ES-I3 (cell line): ENCODE measurements at regions not wholly inside any gene's neighbourhood (a gene's known extent, or its start where the extent isn't known, plus 50 kb on each side); places are given as distances from the start of the nearest gene placed in this dataset.

Experiments used
- H3K36me3 ChIP-seq: 2 replicates; pipeline ENCODE4 v1.6.1; 2013; ENCODE audit warnings: mild to moderate bottlenecking, low read length, control low read depth, moderate library complexity; ENCODE audit not compliant: insufficient read depth
- H3K4me1 ChIP-seq: 2 replicates; pipeline ENCODE4 v1.6.1; 2013; ENCODE audit warnings: mild to moderate bottlenecking, control low read depth, low read length; ENCODE audit not compliant: insufficient read depth
- H3K9ac ChIP-seq: 2 replicates; pipeline ENCODE4 v1.6.1; 2013; ENCODE audit warnings: low read depth, mild to moderate bottlenecking, low read length, moderate library complexity
- H3K9me3 ChIP-seq: 2 replicates; pipeline ENCODE4 v1.6.1; 2013; ENCODE audit warnings: mild to moderate bottlenecking, low read length, moderate library complexity; ENCODE audit not compliant: control insufficient read depth, insufficient read depth

DNA sequence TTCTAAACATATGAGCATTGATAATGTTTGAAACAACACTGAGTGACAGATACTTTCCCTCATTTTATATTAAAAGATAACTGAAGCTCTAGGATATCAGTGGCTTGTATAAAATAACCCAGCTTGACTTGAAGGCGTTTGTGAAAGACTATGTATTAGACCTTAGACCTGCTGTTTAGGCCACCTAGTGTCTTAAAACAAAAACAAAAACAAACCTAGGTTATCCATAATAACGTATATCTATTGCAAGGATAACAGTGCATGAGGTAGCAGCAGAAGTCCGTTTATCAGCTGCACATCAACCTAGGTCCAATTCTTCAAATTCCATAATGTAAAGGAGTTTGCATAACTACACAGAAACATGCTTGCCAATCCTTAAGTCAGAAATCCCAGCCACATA, 79.5 kb upstream of the MAP2 start:
- Histone ChIP-seq H3K9ac (no peak overlapping the region), H3K36me3 (no peaks in the 10 kb centered on the region), H3K9me3 (no peaks in the 10 kb centered on the region), H3K4me1 (peaks cover 20% of the 10 kb centered on the region)

DNA sequence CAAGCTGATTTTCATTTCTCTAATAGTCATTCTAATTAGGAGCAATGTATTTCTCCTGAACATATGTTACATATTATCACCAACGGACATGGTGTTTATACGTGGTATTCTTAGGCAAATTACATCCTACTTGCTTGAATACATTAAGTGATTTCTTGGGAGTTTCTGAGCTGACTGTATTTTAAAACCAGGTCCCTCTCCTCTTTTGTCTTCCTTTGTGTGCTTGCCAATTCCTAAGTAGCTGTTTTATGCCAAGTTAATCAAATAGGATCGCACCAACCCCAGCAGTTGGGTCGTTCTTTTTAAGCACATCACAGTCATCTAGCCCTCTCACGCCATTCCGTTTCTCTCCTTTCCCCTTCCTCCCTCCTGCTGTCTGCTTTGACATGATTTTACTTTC, 75.4 kb upstream of the MAP2 start:
- Histone ChIP-seq H3K36me3 (no peaks in the 10 kb centered on the region), H3K9me3 (no peaks in the 10 kb centered on the region), H3K9ac (no peak overlapping the region), H3K4me1 (peaks cover 21% of the 10 kb centered on the region)

DNA sequence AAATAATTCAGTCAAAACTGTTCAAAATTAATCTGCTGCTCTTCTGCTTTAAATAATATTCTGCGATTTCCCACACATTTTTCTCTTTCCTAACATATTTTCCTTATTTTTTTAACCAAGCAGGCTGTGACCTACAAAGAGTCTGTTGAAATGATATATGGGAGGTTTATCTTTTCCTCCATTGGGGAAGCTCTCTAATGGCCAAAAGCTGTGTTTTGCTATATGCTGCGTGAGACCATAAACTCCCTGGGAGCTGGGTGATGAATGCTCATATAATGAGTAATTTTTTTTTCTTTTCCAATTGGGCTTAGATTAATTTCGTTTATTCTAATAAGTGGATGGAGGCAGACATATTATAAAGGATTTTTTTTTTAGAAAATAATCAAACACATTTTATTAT, 72.2 kb upstream of the MAP2 start:
- H3K36me3 ChIP-seq, result no peaks in the 10 kb centered on the region
- H3K9ac ChIP-seq, result no peak overlapping the region
- peaks cover 16% of the 10 kb centered on the region for H3K4me1 ChIP-seq
- H3K9me3 ChIP-seq, result no peaks in the 10 kb centered on the region

DNA sequence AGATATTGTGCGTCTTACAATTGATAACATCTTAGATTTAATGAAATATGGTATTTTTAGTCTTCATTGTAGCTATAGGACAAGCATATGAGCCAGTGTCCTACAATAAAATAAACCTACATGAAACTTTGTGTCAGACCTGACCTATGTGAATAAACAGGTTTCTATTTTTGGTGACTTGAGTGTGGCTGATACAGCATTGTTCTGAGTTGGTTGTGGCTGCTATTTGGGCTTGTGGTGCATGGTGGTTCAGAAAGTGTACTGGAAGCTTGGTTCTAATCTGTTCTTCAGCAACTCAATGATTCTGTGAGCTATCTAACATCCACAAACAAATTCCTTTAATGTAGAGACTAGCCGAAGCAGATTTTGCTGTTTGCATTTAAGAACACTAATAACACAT, 64.9 kb upstream of the MAP2 start:
- Histone ChIP-seq H3K9me3 (no peaks in the 10 kb centered on the region), H3K9ac (no peak overlapping the region), H3K36me3 (no peaks in the 10 kb centered on the region), H3K4me1 (peaks cover 4% of the 10 kb centered on the region; the same call in 1 of the 2 replicates)

DNA sequence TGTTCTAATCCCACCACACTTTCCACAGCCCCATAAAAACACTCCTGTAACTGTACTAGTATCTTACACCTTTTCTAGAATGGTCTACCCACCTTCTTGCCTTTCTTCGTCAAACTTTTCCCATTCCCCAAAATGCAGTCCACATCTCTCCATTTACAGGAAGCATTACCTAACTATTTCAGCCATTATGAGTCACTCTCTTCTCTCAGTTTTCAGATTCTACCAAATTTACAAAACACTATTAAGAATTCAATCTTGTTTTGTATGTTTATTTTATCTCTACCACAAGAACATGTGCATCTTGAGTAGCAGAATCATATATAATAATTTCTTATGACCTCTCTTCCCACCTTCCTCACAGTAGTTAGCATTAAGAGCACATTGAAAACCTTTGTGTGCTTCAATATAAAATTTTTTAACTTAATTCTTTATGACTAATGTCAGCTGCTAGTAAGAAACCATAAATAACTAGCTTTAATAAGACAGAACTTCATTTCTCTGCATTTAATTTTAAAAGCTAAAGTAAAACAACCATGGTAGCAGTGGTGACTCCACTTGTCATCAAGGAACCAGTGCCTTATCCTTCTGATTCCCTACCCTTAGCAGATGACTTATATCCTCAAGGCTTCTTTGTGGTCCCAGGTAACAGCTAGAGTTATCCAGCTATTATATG, 56.6 kb upstream of the MAP2 start:
- Histone ChIP-seq H3K9me3 (no peaks in the 10 kb centered on the region), H3K9ac (no peak overlapping the region), H3K36me3 (no peaks in the 10 kb centered on the region), H3K4me1 (no peaks in the 10 kb centered on the region)

DNA sequence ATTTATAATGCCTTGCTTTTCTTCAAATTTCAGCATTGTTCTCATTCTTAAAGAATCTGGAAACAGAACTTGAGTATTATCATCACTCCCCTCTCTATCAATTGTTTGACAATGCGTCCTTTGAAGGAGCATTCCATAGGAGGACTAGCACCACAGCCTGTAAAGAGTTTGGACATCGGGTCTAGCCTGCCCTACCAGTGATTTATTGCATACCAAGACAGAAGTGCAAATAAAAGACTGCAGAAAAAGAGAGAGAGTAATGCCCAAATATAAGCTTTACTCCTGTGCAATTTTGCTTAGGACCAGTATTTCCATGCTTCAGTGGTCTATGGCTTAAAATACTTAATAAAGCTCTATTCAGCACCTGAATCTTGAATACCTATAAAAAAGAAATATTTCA, 55.4 kb upstream of the MAP2 start:
- no peaks in the 10 kb centered on the region for H3K4me1 ChIP-seq
- no peak overlapping the region for H3K9ac ChIP-seq
- no peaks in the 10 kb centered on the region for H3K9me3 ChIP-seq
- H3K36me3 ChIP-seq, result no peaks in the 10 kb centered on the region

DNA sequence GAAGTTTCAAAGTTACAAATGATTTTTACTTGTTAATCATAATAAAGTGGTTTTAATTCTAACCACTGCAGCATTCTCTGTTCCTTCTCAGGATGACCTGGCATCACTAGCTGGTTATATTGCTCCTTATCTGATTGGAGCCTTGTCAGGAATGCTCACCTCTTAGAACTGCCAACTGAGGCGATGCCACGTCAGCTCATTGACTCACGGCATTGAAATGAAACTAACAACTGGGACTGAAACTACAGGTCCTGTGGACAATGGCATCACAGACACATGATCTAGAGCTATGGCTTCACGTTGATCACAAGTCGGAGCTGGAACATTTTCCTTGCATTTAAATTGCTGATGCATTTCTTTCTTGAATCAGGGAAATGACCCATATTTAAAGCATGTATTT, 54.9 kb upstream of the MAP2 start:
- no peaks in the 10 kb centered on the region for H3K9me3 ChIP-seq
- H3K4me1 ChIP-seq, result no peaks in the 10 kb centered on the region
- no peaks in the 10 kb centered on the region for H3K36me3 ChIP-seq
- H3K9ac ChIP-seq, result no peak overlapping the region

DNA sequence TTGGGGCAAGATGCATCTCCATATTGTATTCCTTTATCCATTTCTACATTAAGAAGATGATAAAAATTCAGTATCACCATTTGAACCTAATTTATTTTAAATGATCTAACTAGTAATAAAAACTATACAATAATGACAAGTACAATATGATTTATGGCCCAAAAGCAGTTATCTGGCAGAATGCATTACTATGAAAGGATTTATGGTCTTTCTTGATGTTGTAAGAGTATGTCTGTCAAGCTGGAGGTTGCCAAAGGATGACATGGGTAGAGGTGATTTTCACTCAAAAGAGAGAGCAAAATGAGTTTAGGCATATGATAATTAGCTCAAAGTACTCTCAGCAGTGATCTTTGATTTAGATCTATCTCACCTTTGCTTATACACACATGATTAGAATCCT, 54.2 kb upstream of the MAP2 start:
- Histone ChIP-seq H3K9me3 (no peaks in the 10 kb centered on the region), H3K4me1 (no peaks in the 10 kb centered on the region), H3K9ac (no peak overlapping the region), H3K36me3 (no peaks in the 10 kb centered on the region)

DNA sequence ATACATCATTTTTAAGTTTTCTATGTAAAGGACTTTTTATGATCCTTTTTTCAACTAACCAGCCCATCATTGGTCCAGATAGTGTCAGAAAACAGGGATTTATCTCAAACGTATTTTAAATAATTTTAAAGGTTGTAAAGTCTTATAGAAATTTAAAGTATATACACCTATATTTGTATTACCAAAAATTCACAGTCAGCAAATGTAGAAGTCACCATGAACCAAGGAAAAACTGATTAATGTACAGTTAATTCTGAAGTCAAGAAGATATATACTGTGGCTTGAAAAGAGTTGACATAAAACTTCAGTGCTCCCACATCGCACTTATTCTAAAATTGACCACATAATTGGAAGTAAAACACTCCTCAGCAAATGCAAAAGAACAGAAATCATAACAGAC, 52.4 kb upstream of the MAP2 start:
- no peak overlapping the region for H3K9ac ChIP-seq

More for the DNA sequence above, 52.4 kb upstream of the MAP2 start:
- Histone ChIP-seq H3K36me3 (no peaks in the 10 kb centered on the region), H3K9me3 (no peaks in the 10 kb centered on the region), H3K4me1 (no peaks in the 10 kb centered on the region)
